HG02588 (cell line): ENCODE measurements at regions not wholly inside any gene's neighbourhood (a gene's known extent, or its start where the extent isn't known, plus 50 kb on each side); places are given as distances from the start of the nearest gene placed in this dataset.

Experiments used
- ATAC-seq: cut with Tn5 transposase; IDR thresholded peaks from one replicate; pipeline ENCODE4 v1.9.1; 2021; ENCODE audit warnings: mild to moderate bottlenecking, moderate library complexity; ENCODE audit not compliant: unreplicated experiment

DNA sequence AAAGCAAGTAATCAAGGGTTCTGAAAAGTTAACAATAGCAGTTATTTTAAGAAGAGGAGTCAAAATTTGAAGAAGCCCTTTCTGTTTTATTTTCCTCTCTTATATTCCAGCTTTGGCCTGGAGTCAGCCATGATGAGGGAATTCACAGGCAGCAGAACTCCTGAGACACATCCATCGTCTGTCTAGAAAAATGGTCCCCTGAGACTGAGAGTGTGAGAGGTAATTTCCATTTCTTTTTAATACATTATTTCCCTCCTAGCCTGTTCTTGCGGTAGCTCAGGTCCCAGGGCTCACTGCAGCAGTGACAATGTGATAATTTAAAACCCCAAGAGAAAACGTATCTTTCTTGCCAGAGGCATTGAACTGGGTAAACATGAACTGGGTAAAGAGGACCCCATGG is 296.0 kb downstream of the SMOC2 start:
- no peak for ATAC-seq

DNA sequence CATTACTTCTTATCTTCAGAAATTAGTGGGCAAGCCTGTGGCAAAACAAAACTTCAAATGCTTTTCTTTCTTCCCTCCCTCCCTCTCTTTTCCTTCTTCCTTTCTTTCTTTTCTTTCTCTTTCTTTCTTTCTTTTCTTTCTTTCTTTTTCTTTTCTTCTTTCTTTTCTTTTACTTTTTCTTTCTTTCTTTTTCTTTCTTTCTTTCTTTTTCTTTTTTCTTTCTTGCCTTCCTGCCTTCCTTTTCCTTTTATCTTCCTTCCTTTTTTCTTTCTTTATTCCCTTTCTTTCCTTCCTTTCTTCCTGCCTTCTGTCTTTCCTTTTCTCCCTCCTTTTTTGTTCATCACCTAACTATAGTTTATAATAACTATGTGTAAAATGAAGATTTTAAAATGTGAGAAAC is 295.1 kb downstream of the SMOC2 start:
- no peak for ATAC-seq

DNA sequence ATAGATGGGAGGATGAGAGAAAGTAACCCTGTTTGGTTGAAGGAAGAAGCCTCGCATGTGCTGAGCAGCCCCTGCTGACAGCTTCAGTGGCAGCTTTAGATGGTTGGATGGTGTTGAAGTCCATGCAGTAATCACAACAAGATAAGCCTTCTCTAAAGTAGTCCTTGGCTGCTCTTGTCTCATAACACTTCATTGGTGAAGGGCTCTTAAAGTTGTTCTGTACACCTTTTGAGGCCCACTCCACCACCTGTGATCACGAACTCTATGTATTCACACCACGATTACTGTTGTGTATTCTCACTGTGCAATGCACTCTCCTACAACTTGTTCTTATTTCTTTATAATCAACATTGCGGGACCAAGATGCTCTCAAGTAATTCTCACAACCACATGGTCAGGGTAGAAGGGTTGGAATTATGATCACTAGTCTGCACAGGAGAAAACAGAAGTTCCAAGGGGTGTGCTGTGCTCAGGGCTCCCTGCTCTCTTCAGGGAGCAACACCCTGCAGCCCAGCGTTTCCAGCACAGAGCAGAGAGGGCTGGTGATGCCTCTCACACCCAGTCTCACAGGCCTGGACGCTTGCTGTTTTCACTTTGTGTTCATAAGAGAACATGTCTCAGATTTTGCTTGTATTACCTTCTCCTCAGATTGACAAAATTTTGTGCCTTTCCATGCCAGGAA is 294.4 kb downstream of the SMOC2 start:
- ATAC-seq: no peak

DNA sequence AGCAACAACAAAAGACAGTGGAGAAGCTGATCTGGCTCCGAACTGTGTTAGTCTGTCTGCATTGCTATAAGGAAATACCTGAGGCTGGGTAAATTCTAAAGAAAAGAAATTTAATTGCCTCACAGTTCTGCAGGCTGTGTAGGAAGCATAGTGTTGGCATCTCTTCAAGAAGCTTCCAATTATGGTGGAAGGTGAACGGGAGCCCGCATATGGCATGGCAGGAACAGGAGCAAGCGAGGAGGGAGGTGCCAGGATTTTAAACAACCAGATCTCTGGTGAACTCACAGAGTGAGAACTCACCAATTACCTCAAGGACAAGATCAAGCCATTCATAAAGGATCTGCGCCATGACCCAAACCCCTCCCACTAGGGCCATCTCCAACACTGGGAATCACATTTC is 293.5 kb downstream of the SMOC2 start:
- no peak for ATAC-seq

DNA sequence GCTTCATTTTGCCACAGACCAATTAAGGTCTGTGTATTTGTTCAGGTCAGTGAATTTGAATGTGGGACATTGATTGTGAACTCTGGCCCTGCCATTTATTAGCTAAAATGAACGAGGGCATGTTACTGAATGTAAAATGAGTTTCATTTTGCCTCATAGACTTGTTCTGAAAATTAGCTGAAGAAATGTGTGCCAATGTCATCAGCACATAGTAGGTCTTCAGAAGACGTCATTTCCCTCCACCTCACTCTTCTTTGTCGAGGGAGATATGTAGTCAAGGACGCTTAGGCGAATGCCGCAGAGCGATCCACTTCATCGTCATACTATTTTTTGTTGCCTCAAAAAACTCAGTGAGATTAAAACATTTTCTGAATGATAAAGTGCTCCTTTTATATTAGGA is 291.7 kb downstream of the SMOC2 start:
- ATAC-seq: no peak

DNA sequence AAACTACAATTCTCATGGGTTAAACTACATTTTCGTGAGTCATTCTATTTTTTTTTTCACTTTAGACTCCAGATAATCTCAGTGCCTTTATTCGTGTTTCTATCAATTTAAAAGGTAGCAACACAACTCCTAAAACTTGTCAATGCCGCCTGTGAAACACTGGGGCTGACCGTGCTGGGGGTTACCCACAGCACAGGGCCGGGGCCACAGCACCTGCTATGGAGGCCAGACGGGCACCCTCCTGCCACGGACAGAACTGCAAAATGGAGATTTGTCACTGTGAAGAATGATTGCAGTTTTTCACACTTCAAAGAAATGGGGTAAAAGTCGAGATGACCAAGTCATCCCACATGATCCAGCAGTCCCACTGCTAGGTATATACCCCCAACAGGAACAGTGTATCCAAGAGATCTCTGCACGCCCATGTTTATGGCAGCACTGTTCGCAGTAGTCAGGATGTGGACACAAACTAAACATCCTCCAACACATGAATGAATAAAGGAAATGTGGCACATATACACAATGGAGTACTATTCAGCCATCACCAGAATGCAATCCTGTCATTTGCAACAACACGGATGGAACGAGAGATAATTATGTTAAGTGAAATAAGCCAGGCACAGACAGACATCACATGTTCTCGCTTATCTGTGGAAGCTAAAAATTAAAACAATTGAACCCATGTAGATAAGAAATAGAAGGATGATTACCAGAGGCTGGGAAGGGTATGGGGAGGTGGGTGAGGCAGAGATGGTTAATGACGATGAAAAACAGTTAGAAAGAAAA is 290.1 kb downstream of the SMOC2 start:
- ATAC-seq: no peak

DNA sequence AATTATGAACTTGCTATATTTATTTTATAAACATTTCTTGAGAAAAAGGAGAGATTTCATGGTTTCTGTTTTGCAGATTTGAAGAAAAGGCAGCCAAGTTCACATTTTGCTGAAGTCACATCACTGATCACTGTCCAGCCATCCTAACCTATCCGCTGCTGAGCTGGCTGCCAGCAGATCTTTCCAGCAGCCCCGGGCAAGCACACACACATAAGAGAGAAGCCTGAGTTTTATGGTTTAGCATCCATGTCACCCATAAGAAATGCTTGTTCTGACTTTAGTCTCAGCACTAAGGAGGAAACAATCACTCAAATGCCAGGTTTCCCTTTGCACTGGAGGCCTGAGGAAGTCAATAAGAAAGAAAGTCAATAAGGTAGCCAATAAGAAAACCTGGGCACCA is 287.1 kb downstream of the SMOC2 start:
- no peak for ATAC-seq

DNA sequence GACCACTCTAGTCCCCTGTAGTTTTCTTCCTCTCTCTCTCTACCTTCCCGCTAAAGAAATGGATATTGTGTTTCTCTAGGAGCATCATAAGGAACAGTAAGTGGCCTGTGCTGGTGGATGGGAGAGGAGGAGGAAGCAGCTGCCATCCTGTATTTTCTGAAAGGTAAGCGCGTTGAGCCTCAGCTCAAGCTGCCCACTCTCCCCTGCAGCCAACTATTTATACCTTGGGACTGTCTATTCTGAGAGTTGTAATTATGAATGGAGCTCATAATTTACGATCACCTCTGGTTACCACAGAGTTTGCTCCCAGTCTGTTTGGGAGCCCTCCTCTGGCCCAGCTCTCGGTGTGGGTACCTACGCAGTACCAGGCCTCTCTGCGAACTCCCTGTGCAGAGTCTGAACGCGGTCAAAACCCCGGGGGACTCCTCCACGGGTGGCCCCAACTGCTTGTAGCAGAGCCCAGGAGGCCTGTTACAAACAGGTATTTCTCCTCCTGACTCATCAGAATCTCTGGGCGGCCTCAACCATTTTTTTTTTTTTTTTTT is 285.4 kb downstream of the SMOC2 start:
- no peak for ATAC-seq

DNA sequence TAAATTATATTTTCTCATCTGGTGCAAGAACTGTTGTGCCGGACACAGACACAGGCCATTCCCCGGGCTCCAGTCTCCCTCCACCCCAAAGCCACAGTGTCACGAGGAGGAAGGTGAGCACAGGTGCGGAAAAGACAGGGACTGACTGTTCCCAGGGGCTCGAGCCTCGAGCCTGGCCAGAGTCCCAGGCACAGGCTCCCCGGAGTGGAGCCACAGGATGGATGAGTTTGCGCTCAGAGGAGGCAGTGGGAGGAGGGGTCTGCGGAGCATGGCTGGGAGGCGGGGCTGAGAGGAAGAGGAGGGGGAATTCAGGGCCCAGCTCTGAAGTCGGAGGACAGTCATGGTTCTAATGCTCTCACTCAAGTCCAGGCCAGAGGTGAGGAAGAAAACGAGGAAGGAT is 284.8 kb downstream of the SMOC2 start:
- ATAC-seq: no peak

DNA sequence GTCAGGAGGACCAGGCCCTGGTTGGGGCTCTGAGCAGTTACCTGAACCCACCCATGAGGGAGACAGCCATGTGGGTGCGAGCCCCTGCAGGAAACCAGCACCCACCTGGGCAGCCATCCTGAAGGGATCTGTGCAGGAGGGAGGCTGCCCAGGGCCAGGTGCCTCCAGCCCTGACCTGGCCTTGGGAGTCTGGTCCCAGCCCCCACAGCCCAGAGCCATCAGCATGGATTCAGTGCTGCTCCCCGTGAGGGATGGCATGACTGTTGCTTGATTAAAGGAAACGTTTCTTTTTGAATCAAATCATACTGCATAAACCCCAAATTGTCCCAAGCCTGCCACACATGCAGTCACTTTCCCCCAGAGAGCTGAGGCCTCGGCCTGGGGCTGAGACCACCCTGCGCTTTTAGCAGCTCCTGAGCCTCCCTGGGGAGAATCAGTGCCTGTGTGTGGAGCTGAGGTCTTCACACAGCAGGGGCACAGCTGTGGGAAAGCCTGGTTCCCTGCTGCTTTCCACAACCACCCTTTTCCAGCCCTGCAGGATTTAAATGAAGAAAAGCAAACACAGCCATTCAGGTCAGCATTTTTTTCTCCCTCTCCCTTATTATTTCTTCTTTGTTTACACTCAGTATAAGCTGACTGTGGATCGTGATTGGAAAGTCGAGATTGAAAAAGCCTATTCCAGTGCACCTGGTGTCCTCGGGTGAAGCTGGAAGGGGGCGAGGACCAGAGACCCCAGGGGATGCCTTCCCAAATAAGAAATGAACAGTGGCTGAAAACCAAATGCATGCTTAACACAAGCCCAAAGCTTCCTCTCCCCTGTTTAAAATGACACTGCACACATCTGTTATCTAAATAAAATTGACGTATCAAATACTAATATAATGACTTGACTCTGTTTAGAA is 283.9 kb downstream of the SMOC2 start:
- ATAC-seq: no peak

DNA sequence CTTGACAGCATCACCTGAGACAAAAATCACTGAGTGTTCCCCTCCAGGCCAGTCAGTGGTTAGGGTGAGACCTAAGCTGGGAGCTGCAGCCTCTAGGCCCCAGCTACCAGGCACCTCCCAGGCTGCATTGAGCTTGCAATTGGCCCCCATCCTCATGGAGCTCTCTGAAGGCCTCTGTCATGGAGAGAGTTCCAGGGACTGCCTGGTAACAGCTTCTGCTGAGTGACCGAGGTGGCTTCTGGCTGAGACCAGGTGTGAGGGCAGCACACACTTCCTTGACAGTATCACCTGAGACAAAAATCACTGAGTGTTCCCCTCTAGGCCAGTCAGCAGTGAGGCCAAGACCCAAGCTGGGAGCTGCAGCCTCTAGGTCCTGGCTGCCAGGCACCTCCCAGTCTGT is 283.0 kb downstream of the SMOC2 start:
- no peak for ATAC-seq

DNA sequence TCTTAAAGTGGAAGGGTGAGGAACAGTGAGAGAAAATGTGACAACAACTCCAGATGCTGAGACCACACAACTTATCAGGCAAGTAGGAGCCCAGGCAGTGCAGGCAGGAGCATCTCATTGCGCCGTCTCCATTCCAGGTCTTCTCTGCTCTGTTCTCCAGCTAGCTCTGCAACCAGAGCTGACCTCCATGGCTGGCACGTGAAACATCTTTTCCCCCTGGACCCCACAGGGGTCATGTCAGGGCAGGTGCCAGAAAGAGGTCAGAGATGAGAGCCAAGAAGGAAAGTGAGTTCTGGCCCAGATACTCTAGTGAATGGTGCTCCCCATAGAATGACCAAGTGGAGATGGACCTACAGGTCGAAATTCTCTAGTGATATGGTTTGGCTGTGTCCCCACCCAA is 281.4 kb downstream of the SMOC2 start:
- no peak for ATAC-seq

DNA sequence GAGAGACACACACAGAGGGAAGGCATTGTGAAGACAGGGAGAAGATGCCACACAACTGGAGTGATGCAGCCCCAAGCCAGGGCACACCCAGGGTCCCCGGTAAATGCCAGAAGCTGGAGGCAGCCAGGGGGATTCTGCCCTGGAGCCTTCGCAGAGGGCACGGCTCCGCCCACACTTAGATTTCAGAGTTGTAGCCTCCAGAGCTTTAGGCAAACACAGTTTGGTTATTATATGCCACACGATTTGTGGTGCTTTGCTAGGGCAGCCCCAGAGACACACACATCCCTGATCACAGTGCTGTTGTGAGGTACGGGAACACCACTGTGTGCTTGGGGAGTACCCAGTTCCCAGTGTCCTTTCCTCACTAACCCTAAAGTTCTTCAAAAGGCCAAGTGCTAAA is 280.6 kb downstream of the SMOC2 start:
- no peak for ATAC-seq

DNA sequence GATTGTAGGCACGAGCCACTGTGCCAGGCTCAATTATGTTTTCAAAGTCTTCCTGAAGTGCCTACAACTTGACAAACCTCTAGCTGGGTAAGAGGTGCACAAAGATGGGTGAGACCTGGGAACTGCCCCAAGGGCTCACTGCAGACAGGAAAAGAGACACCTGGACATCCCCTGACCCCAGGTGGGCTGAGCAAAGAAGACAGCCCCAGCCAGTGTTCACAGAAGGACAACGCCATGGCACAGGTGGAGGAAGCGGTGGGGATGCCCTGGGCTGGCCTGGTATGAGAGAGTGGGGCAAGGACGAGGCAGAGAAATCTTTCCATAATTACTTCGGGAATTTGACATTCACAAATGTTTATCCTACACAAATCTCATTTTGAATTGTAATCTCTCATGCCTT is 278.9 kb downstream of the SMOC2 start:
- ATAC-seq: no peak

DNA sequence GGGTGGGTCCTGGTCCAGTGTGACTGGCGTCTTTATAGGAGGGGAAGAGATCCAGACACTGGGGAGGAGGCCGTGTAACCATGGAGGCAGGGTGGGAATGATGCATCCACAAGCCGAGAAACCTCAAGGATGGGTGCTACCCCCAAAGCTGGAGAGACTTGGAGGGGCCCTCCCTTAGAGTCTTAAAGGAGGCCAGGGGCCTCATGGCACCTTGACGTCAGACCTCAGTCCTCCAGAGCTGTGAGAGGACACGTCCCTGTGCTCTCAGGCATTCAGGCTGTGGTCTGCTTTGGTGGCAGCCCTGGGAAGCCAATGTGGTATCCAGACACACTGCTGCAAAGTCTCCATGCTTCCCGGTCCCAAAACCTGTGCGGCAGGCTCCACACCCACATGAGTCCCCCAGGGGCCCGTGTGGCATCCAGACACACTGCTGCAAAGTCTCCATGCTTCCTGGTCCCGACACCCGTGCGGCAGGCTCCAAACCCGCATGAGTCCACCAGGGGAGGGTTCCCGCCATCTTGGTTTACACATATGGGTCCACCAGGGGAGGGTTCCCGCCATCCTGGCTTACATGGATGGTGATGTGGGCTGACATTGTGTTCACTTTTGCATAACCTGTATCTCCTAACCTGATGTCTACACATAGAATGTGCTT is 278.0 kb downstream of the SMOC2 start:
- no peak for ATAC-seq
